ENCODE measurements at regions not wholly inside any gene's neighbourhood (a gene's known extent, or its start where the extent isn't known, plus 50 kb on each side); places are given as distances from the start of the nearest gene placed in this dataset.

- no peak for TF ChIP-seq RFX5 (IDR thresholded peaks at IDR 0.05)
- TF ChIP-seq ESRRA (IDR thresholded peaks at IDR 0.05; ENCODE audit: borderline replicate concordance, low read length) = no peak
- no peak for TF ChIP-seq CTCF (IDR thresholded peaks at IDR 0.05)
- no peak for TF ChIP-seq BCL3 (IDR thresholded peaks at IDR 0.05)
- no peak for TF ChIP-seq CEBPB (IDR thresholded peaks at IDR 0.05)
- no peak for TF ChIP-seq REST (IDR thresholded peaks at IDR 0.05)
- no peak for TF ChIP-seq EP300 (IDR thresholded peaks at IDR 0.05)
- no peak for TF ChIP-seq POLR2A (IDR thresholded peaks at IDR 0.05; ENCODE audit: low read length)
- no peak for TF ChIP-seq MAFK (IDR thresholded peaks at IDR 0.05; ENCODE audit: partially characterized antibody)
- no peak for TF ChIP-seq SMC3 (IDR thresholded peaks at IDR 0.05)
- TF ChIP-seq ZFP36 (IDR thresholded peaks at IDR 0.05; ENCODE audit: borderline replicate concordance, partially characterized antibody) = no peak
- no peak for TF ChIP-seq JUN (IDR thresholded peaks at IDR 0.05)
- no peak for TF ChIP-seq RNF2 (IDR thresholded peaks at IDR 0.05; ENCODE audit: borderline replicate concordance, low read depth)
Measured at GRCh38 chr18:30039201-30039600, 1003.3 kb downstream of the DSC3 start.
